Trophoblast cell (in vitro differentiated cells and primary cell): ENCODE measurements at regions not wholly inside any gene's neighbourhood (a gene's known extent, or its start where the extent isn't known, plus 50 kb on each side); places are given as distances from the start of the nearest gene placed in this dataset.

ENCODE experiments used
- DNase-seq, 2 donors: peaks; one replicate each; pipeline ENCODE4 v3.0.0-alpha.2; 2016
- H2AFZ ChIP-seq: 2 replicates; pipeline ENCODE4 v1.6.1; 2013; ENCODE audit warnings: low read length, moderate library complexity, mild to moderate bottlenecking; ENCODE audit not compliant: insufficient read depth, poor library complexity
- H2AK5ac ChIP-seq: 2 replicates; pipeline ENCODE4 v1.6.1; 2013; ENCODE audit warnings: mild to moderate bottlenecking, low read length
- H2BK120ac ChIP-seq: 2 replicates; pipeline ENCODE4 v1.6.1; 2013; ENCODE audit warnings: low read length, mild to moderate bottlenecking, moderate library complexity; ENCODE audit not compliant: insufficient read depth, poor library complexity
- H2BK12ac ChIP-seq: 2 replicates; pipeline ENCODE4 v1.6.1; 2013; ENCODE audit warnings: mild to moderate bottlenecking, low read length, moderate library complexity
- H2BK5ac ChIP-seq: 2 replicates; pipeline ENCODE4 v1.6.1; 2013; ENCODE audit warnings: low read length, low read depth, moderate library complexity, mild to moderate bottlenecking; ENCODE audit not compliant: poor library complexity
- H3K14ac ChIP-seq: 2 replicates; pipeline ENCODE4 v1.6.1; 2013; ENCODE audit warnings: mild to moderate bottlenecking, low read length
- H3K18ac ChIP-seq: 2 replicates; pipeline ENCODE4 v1.6.1; 2013; ENCODE audit warnings: mild to moderate bottlenecking, low read length
- H3K23ac ChIP-seq: 2 replicates; pipeline ENCODE4 v1.6.1; 2013; ENCODE audit warnings: low read length
- H3K27ac ChIP-seq: 2 replicates; pipeline ENCODE4 v1.5.1; 2013; ENCODE audit warnings: low read depth, mild to moderate bottlenecking, inconsistent platforms, low read length, moderate library complexity
- H3K27me3 ChIP-seq: 2 replicates; pipeline ENCODE4 v1.6.1; 2013; ENCODE audit warnings: inconsistent platforms, mild to moderate bottlenecking, low read length, moderate library complexity; ENCODE audit not compliant: insufficient read depth
- H3K36me3 ChIP-seq, 2 experiments: 1 replicate in 1 of 2; 2 replicates in 1 of 2; pipeline ENCODE4 v1.6.1; 2013; ENCODE audit warnings: low read length in 2 of 2, mild to moderate bottlenecking in 2 of 2, moderate library complexity in 1 of 2; ENCODE audit not compliant: insufficient read depth in 2 of 2, control insufficient read depth in 1 of 2
- H3K4ac ChIP-seq: 2 replicates; pipeline ENCODE4 v1.6.1; 2013; ENCODE audit warnings: low read depth, mild to moderate bottlenecking, low read length, moderate library complexity
- H3K4me1 ChIP-seq, 2 experiments: 1 replicate in 1 of 2; 2 replicates in 1 of 2; pipeline ENCODE4 v1.6.1; 2013; ENCODE audit warnings: low read length in 2 of 2, mild to moderate bottlenecking in 2 of 2, moderate library complexity in 1 of 2; ENCODE audit not compliant: insufficient read depth in 2 of 2, control insufficient read depth in 1 of 2
- H3K4me2 ChIP-seq: 2 replicates; pipeline ENCODE4 v1.6.1; 2013; ENCODE audit warnings: inconsistent platforms, mild to moderate bottlenecking, low read length, moderate library complexity
- H3K4me3 ChIP-seq: 2 replicates; pipeline ENCODE4 v1.5.1; 2013; ENCODE audit warnings: mild to moderate bottlenecking, low read depth, low read length, inconsistent platforms
- H3K79me1 ChIP-seq: one replicate; pipeline ENCODE4 v1.6.1; 2013; ENCODE audit warnings: low read length
- H3K79me2 ChIP-seq: 2 replicates; pipeline ENCODE4 v1.6.1; 2013; ENCODE audit warnings: low read length, mild to moderate bottlenecking; ENCODE audit not compliant: control insufficient read depth, insufficient read depth, poor library complexity
- H3K9ac ChIP-seq: 2 replicates; pipeline ENCODE4 v1.6.1; 2013; ENCODE audit warnings: mild to moderate bottlenecking, low read length
- H3K9me3 ChIP-seq: 2 replicates; pipeline ENCODE4 v1.6.1; 2013; ENCODE audit warnings: low read depth, mild to moderate bottlenecking, control low read depth, inconsistent platforms, low read length; ENCODE audit not compliant: insufficient read depth
- H4K12ac ChIP-seq: 2 replicates; pipeline ENCODE4 v1.6.1; 2013; ENCODE audit warnings: low read depth, mild to moderate bottlenecking, low read length, moderate library complexity
- H4K8ac ChIP-seq: 2 replicates; pipeline ENCODE4 v1.6.1; 2013; ENCODE audit warnings: low read depth, mild to moderate bottlenecking, low read length, moderate library complexity
- H4K91ac ChIP-seq: one replicate; pipeline ENCODE4 v1.6.1; 2013; ENCODE audit warnings: low read depth, mild to moderate bottlenecking, low read length, moderate library complexity
- WGBS: extraction: QIAGEN DNeasy Blood & Tissue Kit; methylation state at CpG from one replicate; pipeline ENCODE4 v1.1.7; 2013; ENCODE audit warnings: missing lambda C conversion rate; ENCODE audit not compliant: insufficient read length, insufficient coverage; ENCODE audit errors: extremely low coverage; 5-methylcytosine and 5-hydroxymethylcytosine counted together

DNA sequence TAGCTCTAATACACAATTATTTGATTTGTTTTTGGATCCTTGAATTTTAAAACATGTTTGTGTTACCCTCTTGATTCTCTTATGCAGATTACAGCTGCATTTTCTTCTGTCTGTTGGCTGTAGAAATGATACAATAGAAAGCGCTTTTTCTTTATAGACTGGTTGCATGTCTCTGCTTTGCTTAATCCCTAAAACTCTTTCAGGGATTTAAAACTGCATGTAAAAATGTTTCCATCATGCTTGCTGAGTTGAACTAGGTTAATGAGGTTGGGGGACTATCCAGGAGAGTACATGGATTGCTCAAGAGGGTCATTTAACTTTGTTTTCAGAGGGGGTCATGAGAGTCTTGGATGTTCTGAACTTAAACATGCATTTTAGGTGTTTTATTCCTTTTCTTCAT is 166.4 kb upstream of the IFNG-AS1 start:
- Histone ChIP-seq H3K4me2 (no peak overlapping the region), H2BK5ac (no peak overlapping the region), H3K9me3 (no peaks in the 10 kb centered on the region), H3K14ac (no peak overlapping the region), H3K79me2 (no peaks in the 10 kb centered on the region), H3K23ac (no peak overlapping the region), H3K27me3 (no peaks in the 10 kb centered on the region), H4K8ac (no peak overlapping the region), H4K12ac (no peak overlapping the region), H3K4ac (no peak overlapping the region), H3K36me3 (no peaks in the 10 kb centered on the region), H3K27ac (no peak overlapping the region), H2AK5ac (no peak overlapping the region), H4K91ac (no peak overlapping the region), H3K9ac (no peak overlapping the region), H3K18ac (no peak overlapping the region), H3K4me3 (no peak overlapping the region), H3K79me1 (peaks cover 6% of the 10 kb centered on the region), H2BK12ac (no peak overlapping the region), H2BK120ac (no peak overlapping the region), H2AFZ (no peak overlapping the region), H3K4me1 (peaks cover 0 to 2% of the 10 kb centered on the region in 2 experiments)
- no peak for DNase-seq
- no CpG with 5 or more reads among the region's 1 CpG for WGBS

DNA sequence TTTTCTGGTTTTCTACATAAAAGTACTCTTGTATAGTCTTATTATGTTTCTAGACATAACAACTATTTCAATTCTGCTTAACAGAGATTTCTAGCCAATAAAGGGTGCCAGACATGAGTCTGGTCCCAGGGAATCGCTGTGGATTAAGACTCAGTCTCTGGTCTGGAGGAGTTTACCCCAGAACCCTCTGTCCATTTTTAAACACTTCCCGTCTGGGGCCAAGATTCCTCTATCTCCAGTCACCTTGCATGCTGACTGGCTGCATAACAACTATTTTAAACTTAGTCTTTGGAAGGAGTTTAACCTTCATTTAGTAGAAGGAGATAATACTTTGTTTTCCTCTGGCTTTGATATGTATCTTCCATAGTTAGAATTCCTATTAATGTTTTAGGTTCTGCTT is 163.1 kb upstream of the IFNG-AS1 start:
- H2AFZ ChIP-seq: no peak overlapping the region
- H2BK5ac ChIP-seq: no peak overlapping the region
- no peak overlapping the region for H2BK12ac ChIP-seq
- H2AK5ac ChIP-seq: no peak overlapping the region
- no peak overlapping the region for H3K23ac ChIP-seq
- no peak overlapping the region for H3K9ac ChIP-seq
- no peak overlapping the region for H2BK120ac ChIP-seq
- H3K9me3 ChIP-seq: no peaks in the 10 kb centered on the region
- H3K4me1 ChIP-seq: peaks cover 0 to 8% of the 10 kb centered on the region in 2 experiments
- no peaks in the 10 kb centered on the region for H3K79me2 ChIP-seq
- H4K8ac ChIP-seq: no peak overlapping the region
- no peak overlapping the region for H3K4ac ChIP-seq
- H3K79me1 ChIP-seq: peaks cover 12% of the 10 kb centered on the region
- no CpG with 5 or more reads among the region's 2 CpGs for WGBS
- H3K14ac ChIP-seq: no peak overlapping the region
- no peak overlapping the region for H3K18ac ChIP-seq
- no peak overlapping the region for H3K4me2 ChIP-seq
- DNase-seq: peak in 1 of 2 donors; percentile 4
- peak overlapping the region; percentile 80 for H3K27ac ChIP-seq
- H3K36me3 ChIP-seq: no peaks in the 10 kb centered on the region
- no peak overlapping the region for H3K4me3 ChIP-seq
- H4K91ac ChIP-seq: no peak overlapping the region
- no peaks in the 10 kb centered on the region for H3K27me3 ChIP-seq
- no peak overlapping the region for H4K12ac ChIP-seq

GRCh38 chr12:67826946-67827720 is 162.1 kb upstream of the IFNG-AS1 start:
- Histone ChIP-seq H3K36me3 (no peaks in the 10 kb centered on the region), H3K18ac (no peak overlapping the region), H3K27ac (peak overlapping the region; percentile 82), H3K4me2 (no peak overlapping the region), H3K4me1 (peaks cover 0 to 8% of the 10 kb centered on the region in 2 experiments), H3K27me3 (no peaks in the 10 kb centered on the region), H3K79me2 (no peaks in the 10 kb centered on the region), H2BK12ac (peak overlapping the region; percentile 89), H2BK5ac (peak overlapping the region; percentile 86), H4K91ac (peak overlapping the region; percentile 87), H3K23ac (no peak overlapping the region), H3K9me3 (no peaks in the 10 kb centered on the region), H2AK5ac (peak overlapping the region; percentile 69), H3K4me3 (no peak overlapping the region), H2AFZ (no peak overlapping the region), H3K4ac (no peak overlapping the region), H4K8ac (peak overlapping the region; percentile 38), H3K79me1 (peaks cover 12% of the 10 kb centered on the region), H3K14ac (peak overlapping the region; percentile 70), H4K12ac (no peak overlapping the region), H2BK120ac (peak overlapping the region; percentile 80), H3K9ac (no peak overlapping the region)
- no CpG with 5 or more reads among the region's 5 CpGs for WGBS
- no peak for DNase-seq

GRCh38 chr12:67827820-67828383 is 161.3 kb upstream of the IFNG-AS1 start:
- WGBS: no CpG with 5 or more reads among the region's 7 CpGs
- peaks cover 12% of the 10 kb centered on the region for H3K79me1 ChIP-seq
- H2AK5ac ChIP-seq: no peak overlapping the region
- peak; percentile 65 to 70 for DNase-seq
- H2BK12ac ChIP-seq: peak overlapping the region; percentile 36
- no peak overlapping the region for H4K12ac ChIP-seq
- peak overlapping the region; percentile 72 for H2BK5ac ChIP-seq
- no peak overlapping the region for H3K4ac ChIP-seq
- H4K91ac ChIP-seq: no peak overlapping the region
- H3K18ac ChIP-seq: no peak overlapping the region
- no peak overlapping the region for H4K8ac ChIP-seq
- H3K36me3 ChIP-seq: no peaks in the 10 kb centered on the region
- H3K4me3 ChIP-seq: no peak overlapping the region
- no peak overlapping the region for H3K14ac ChIP-seq
- no peak overlapping the region for H3K9ac ChIP-seq
- no peak overlapping the region for H3K23ac ChIP-seq
- peak overlapping the region; percentile 72 for H2BK120ac ChIP-seq
- H3K4me1 ChIP-seq: peaks cover 0 to 11% of the 10 kb centered on the region in 2 experiments
- peak overlapping the region; percentile 30 for H2AFZ ChIP-seq
- no peaks in the 10 kb centered on the region for H3K79me2 ChIP-seq
- no peaks in the 10 kb centered on the region for H3K9me3 ChIP-seq
- no peaks in the 10 kb centered on the region for H3K27me3 ChIP-seq
- peak overlapping the region; percentile 82 for H3K27ac ChIP-seq
- peak overlapping the region; percentile 40 for H3K4me2 ChIP-seq
